SK-N-DZ (cell line): ENCODE measurements at regions not wholly inside any gene's neighbourhood (a gene's known extent, or its start where the extent isn't known, plus 50 kb on each side); places are given as distances from the start of the nearest gene placed in this dataset.
"Not testable (repeated sequence)": the region's sequence is repeated elsewhere in the genome, so short reads cannot be mapped to it uniquely, and the experiment has no call there.

Source experiments
- DNase-seq: peaks from one replicate; pipeline ENCODE4 v3.0.0-alpha.2; 2015; ENCODE audit warnings: low spot score

- no peak for DNase-seq
Measured at GRCh38 chr9:109597496-109597895, 99.4 kb upstream of the PTPN3 start.

- no peak for DNase-seq
Measured at GRCh38 chr9:109599131-109599530, 101.0 kb upstream of the PTPN3 start.

DNA sequence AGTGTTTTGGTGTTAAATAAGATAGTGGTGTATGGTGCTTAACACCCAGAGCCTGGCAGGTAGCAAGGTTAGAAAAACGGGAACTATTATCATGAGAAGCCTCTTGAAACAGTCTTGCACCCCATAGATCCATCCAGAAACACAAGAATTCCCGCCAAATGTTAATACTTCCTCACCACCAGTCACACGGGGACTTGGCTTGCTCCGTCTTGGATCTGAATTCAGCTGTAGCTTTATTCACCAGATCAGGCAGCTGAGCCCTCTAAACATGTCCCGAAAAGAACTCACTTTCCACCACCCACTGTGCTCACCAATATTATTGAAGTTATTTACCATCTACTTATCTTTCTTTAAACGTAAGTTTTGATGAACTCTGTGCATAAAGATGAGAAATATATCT, 101.6 kb upstream of the PTPN3 start:
- DNase-seq: no peak

DNA sequence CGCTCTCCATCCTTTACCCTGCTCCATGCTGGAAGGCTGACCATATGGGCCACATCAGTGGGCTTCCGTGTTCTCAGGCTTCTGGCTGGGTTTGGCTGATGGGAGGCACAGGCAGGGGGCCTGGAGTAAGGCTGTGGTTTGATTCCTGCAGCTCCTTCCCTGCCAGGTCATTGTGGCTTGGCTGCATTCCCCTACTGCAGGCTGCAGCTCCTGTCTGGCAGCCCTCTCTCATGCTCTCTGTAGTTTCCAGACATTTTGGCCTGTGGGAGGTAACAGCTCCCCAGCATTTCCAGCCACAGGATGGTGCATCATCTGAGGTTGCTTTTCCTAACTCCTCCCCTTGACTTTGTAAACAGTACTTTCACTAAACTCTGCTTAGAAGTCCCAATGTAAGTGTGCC, 102.0 kb upstream of the PTPN3 start:
- DNase-seq: no peak

DNA sequence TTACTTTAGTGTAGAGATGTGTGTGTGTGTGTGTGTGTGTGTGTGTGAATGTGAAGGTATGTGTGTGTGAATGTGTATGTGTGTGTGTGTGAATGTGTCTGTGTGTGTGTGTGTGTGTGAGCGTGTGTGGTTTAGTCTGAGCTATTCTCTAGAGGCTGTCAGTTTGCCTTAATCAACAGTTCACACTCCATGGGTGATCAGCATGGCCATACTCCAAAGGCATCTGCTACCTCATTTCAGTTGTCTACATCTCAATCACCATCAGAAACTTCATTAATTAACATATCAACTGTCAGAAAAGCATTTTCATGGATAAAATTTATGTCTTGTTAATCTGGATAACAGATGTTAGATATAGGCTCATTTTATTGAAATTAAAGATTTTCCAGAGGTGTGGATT, 103.1 kb upstream of the PTPN3 start:
- no peak for DNase-seq

DNA sequence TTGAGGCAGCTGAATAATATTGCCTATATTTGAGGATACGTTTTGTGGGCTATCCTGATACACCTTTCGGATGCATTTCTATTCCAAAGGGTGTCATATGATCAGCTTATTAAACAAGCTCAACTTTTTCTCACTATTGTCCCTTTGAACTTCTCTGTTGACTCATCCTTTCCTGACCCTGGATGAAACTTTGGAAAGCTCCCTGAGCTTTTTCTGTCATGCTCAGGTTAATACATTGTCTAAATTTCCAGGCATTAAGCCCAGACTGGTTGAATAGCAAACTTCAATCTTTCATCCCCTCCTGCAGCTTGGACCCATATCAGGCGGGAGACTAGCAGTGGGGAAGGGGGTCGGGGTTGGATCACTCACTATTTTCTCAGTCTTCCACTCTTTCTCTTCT, 104.9 kb upstream of the PTPN3 start:
- no peak for DNase-seq

GRCh38 chr9:109604131-109604530, 106.0 kb upstream of the PTPN3 start:
- DNase-seq: no peak

GRCh38 chr9:109604781-109605180, 106.7 kb upstream of the PTPN3 start:
- DNase-seq: no peak

GRCh38 chr9:109609060-109609459, 111.0 kb upstream of the PTPN3 start:
- no peak for DNase-seq

- DNase-seq: no peak
Measured at GRCh38 chr9:109616571-109617120, 118.5 kb upstream of the PTPN3 start.

GRCh38 chr9:109619310-109619709, 121.2 kb upstream of the PTPN3 start:
- no peak for DNase-seq

GRCh38 chr9:109624143-109624542, 126.0 kb upstream of the PTPN3 start:
- DNase-seq: no peak

DNA sequence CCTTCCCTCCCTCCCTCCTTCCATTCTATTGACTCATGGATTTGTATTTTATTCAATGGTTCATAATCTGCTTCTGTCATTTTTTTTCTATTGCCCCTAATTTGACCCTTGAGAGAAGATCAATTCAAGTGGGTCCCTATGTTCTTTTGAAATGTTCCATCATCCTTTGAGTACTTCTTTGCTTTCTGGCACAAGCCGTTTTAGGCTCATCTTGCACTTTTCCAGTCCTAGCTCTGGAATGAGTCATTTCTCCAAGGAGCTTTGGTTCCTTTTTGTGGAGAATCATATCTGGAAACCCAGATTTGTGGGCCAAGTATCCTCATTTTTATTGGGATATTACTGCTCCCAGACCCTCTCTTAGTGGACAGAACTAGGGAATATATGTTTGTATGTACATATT, 126.8 kb upstream of the PTPN3 start:
- no peak for DNase-seq

- DNase-seq: no peak
Measured at GRCh38 chr9:109627042-109627441, 128.9 kb upstream of the PTPN3 start.

- DNase-seq: no peak
Measured at GRCh38 chr9:109629615-109630014, 131.5 kb upstream of the PTPN3 start.

DNA sequence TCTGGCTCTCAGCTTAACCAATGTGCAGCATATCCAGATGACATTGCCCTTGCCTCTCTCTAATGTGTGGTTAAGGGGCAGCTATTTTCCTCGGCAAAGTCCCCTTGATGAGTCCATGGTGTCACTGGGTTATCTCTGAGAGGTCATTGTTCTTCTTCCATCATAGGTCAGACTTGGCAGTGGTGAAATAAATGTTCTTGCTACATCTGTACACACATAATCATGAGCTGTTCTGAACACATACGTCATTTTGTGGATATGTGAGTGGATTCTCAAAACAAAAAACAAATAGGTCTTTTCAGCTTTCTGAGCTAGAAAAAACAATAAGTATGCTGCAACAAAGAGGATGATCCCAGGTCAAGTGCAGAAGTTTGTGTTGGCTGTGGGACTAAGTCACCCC, 134.7 kb upstream of the PTPN3 start:
- DNase-seq: no peak

DNA sequence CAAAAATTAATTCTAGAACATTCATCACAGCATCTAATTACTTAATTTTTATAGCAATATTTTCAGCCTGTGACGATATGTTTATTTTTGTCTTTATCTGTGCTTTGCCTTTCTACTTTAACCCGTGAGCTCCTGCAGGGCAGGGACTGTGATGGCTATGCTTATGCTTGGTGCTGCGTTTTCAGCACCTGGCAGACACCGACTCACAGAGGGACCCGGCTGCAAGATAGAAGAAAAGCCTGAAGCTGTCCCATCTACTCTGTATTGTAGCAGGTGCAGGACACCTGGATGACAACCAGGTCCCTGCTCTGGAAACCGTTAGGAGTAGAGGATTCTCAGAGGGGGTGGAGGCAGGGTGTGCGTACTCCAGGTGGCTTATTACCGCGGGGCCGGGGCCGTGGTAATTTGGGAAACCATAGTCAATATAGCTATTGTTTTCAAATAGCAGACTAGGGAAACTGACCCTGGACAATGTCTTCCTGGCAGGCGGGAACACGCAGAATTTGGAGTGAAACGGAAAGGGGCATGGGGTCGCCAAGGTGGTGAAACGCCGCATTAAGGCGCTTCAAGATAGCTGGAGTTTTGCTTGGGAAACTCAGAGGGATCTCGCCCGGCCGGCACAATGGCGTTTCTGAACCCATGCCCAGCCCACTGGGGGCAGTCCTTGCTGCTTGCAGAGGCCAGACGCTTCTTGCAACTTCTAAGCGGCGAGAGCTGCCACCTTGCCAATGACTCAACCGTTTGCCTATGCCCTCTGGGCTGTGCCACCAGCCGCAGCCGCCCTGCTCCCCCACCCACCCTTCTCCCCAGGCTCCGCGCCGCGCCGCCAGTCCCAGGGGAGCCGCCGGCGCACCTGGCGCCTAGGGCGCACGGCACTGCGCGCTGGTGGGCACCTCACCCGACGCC, 140.1 kb upstream of the PALM2AKAP2 start:
- DNase-seq: no peak

- DNase-seq: peak; percentile 57
Measured at GRCh38 chr9:109640580-109641371, 139.2 kb upstream of the PALM2AKAP2 start.

- no peak for DNase-seq
Measured at GRCh38 chr9:109641372-109641659, 138.7 kb upstream of the PALM2AKAP2 start.

DNA sequence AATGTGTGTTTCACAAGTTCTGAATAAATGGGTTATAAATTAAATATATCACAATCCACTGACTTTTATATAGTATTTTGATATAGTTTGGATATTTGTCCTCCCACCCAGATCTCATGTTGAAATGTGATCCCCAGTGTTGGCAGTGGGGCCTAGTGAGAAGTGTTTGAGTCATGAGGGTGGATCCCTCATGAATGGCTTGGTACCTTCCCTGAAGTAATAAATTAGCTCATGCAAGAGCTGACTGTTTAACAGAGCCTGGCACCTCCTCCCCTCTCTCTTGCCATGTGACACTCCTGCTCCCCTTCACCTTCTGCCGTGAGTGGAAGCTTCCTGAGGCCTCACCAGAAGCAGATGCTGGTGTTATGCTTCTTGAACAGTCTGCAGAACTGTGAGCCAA, 127.9 kb upstream of the PALM2AKAP2 start:
- no peak for DNase-seq

GRCh38 chr9:109652971-109653370, 127.0 kb upstream of the PALM2AKAP2 start:
- no peak for DNase-seq

DNA sequence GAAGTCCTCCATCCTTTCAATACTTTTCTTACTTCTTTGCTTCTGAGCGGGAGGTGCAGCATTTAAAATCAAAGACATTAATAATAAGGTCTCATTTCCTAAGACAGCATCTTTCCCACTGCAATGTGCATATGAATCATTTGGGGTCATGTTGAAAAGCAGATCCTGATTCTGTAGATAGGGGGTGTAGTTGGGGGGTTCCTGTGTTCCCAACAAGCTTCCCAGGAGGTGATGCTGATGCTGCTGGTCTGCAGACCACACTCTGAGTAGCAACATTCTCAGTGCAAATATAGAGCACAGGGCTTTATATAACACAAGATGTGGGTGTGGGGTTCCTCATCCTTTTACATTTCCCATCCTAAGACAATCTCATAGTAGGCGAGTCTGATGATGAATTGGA, 126.5 kb upstream of the PALM2AKAP2 start:
- no peak for DNase-seq

GRCh38 chr9:109663978-109664377, 116.0 kb upstream of the PALM2AKAP2 start:
- not testable (repeated sequence) for DNase-seq
